ENCODE measurements at regions not wholly inside any gene's neighbourhood (a gene's known extent, or its start where the extent isn't known, plus 50 kb on each side); places are given as distances from the start of the nearest gene placed in this dataset.
A peak's percentile ranks its signal among the peaks of the same experiment; 100 is the strongest.

GRCh38 chr2:7812231-7812995 lies 869.4 kb upstream of the ID2 start:
- H3K9me3 ChIP-seq = no peaks in the 10 kb centered on the region
- WGBS = 95% methylated on average over 2 of the region's 2 CpGs
- DNase-seq (ENCODE audit: extremely low spot score) = no peak
- TF ChIP-seq POLR2AphosphoS5 (IDR thresholded peaks at IDR 0.05) (no peak), EP300 (IDR thresholded peaks at IDR 0.05) (no peak), CTCF (IDR thresholded peaks at IDR 0.05) (no peak), POLR2A (IDR thresholded peaks at IDR 0.05; ENCODE audit: low read depth) (no peak)
- H3K36me3 ChIP-seq = no peaks in the 10 kb centered on the region
- no peak overlapping the region for H3K27ac ChIP-seq (replicated peaks in 1 of 4)
- no peaks in the 10 kb centered on the region for H3K27me3 ChIP-seq
- intact Hi-C loops (cut with DNase I) = no loop called here
- no peaks in the 10 kb centered on the region for H3K4me1 ChIP-seq
- H3K4me3 ChIP-seq = no peak overlapping the region

- Histone ChIP-seq H3K9me3 (no peaks in the 10 kb centered on the region), H3K27me3 (no peaks in the 10 kb centered on the region), H3K4me1 (no peaks in the 10 kb centered on the region), H3K4me3 (no peak overlapping the region), H3K27ac (replicated peaks in 1 of 4) (no peak overlapping the region), H3K36me3 (no peaks in the 10 kb centered on the region)
- peak; percentile 31 for DNase-seq (ENCODE audit: extremely low spot score)
- no peak for TF ChIP-seq EP300 (IDR thresholded peaks at IDR 0.05)
- TF ChIP-seq POLR2A (IDR thresholded peaks at IDR 0.05; ENCODE audit: low read depth) = no peak
- TF ChIP-seq POLR2AphosphoS5 (IDR thresholded peaks at IDR 0.05) = no peak
- no peak for TF ChIP-seq CTCF (IDR thresholded peaks at IDR 0.05)
- intact Hi-C loops (cut with DNase I) = no loop called here
- 84% methylated on average over 9 of the region's 9 CpGs for WGBS
These were observed 868.1 kb upstream of the ID2 start for GRCh38 chr2:7813541-7814292.

- Histone ChIP-seq H3K4me3 (no peak overlapping the region), H3K4me1 (no peaks in the 10 kb centered on the region), H3K9me3 (no peaks in the 10 kb centered on the region), H3K27me3 (no peaks in the 10 kb centered on the region), H3K27ac (replicated peaks in 1 of 4) (no peak overlapping the region), H3K36me3 (no peaks in the 10 kb centered on the region)
- no peak for TF ChIP-seq EP300 (IDR thresholded peaks at IDR 0.05)
- no peak for TF ChIP-seq POLR2A (IDR thresholded peaks at IDR 0.05; ENCODE audit: low read depth)
- no peak for TF ChIP-seq POLR2AphosphoS5 (IDR thresholded peaks at IDR 0.05)
- TF ChIP-seq CTCF (IDR thresholded peaks at IDR 0.05) = no peak
- 76% methylated on average over 3 of the region's 3 CpGs for WGBS
- DNase-seq (ENCODE audit: extremely low spot score) = peak; percentile 72
- intact Hi-C loops (cut with DNase I) = no loop called here
These were observed 866.1 kb upstream of the ID2 start for GRCh38 chr2:7815726-7816125.

GRCh38 chr2:7816233-7816632 lies 865.6 kb upstream of the ID2 start:
- H3K27me3 ChIP-seq = no peaks in the 10 kb centered on the region
- H3K4me3 ChIP-seq = no peak overlapping the region
- intact Hi-C loops (cut with DNase I) = no loop called here
- no peaks in the 10 kb centered on the region for H3K9me3 ChIP-seq
- H3K36me3 ChIP-seq = no peaks in the 10 kb centered on the region
- H3K27ac ChIP-seq (replicated peaks in 1 of 4) = no peak overlapping the region
- WGBS = 88% methylated on average over 7 of the region's 7 CpGs
- DNase-seq (ENCODE audit: extremely low spot score) = peak; percentile 68
- H3K4me1 ChIP-seq = no peaks in the 10 kb centered on the region
- no peak for TF ChIP-seq POLR2AphosphoS5 (IDR thresholded peaks at IDR 0.05)
- TF ChIP-seq EP300 (IDR thresholded peaks at IDR 0.05) = no peak
- no peak for TF ChIP-seq POLR2A (IDR thresholded peaks at IDR 0.05; ENCODE audit: low read depth)
- no peak for TF ChIP-seq CTCF (IDR thresholded peaks at IDR 0.05)

Data from esophagus muscularis mucosa (tissue), 4 donors.